Erythroblast (primary cell): ENCODE measurements at regions not wholly inside any gene's neighbourhood (a gene's known extent, or its start where the extent isn't known, plus 50 kb on each side); places are given as distances from the start of the nearest gene placed in this dataset.

Experiments used
- DNase-seq, 2 experiments: peaks; one replicate each; lab custom pipeline; 2025; lab: John Stamatoyannopoulos, UW
- GATA1 ChIP-seq: IDR thresholded peaks from 2 replicates; pipeline ENCODE4 v1.6.1; 2011; ENCODE audit warnings: low read depth, mild to moderate bottlenecking, control low read depth, low read length, moderate library complexity
- POLR2A ChIP-seq: IDR thresholded peaks from 2 replicates; pipeline ENCODE4 v1.6.1; 2011; ENCODE audit warnings: mild to moderate bottlenecking, low read length

DNA sequence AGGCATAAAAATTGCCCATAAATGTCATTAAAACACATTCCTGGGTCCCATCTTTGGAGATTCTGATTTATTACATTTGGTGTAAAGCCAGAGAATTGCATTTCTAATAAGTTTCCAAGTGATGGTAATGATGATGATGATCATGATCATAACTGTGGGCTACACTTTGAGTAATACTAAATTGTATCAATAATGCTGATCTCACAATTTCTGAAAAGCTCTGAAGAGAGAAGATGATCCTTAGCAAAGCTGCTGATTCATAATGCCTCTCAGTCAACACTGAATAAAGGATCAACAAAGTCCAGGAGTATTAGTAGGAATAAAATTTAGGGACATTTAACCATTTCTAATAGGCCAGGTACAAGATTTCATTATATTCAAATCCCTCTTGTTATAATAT is 434.5 kb downstream of the CAAP1 start:
- no peak for TF ChIP-seq POLR2A
- TF ChIP-seq GATA1, result no peak
- no peak for DNase-seq

GRCh38 chr9:26457151-26457550 is 435.5 kb downstream of the CAAP1 start:
- no peak for DNase-seq
- no peak for TF ChIP-seq GATA1
- TF ChIP-seq POLR2A, result no peak

DNA sequence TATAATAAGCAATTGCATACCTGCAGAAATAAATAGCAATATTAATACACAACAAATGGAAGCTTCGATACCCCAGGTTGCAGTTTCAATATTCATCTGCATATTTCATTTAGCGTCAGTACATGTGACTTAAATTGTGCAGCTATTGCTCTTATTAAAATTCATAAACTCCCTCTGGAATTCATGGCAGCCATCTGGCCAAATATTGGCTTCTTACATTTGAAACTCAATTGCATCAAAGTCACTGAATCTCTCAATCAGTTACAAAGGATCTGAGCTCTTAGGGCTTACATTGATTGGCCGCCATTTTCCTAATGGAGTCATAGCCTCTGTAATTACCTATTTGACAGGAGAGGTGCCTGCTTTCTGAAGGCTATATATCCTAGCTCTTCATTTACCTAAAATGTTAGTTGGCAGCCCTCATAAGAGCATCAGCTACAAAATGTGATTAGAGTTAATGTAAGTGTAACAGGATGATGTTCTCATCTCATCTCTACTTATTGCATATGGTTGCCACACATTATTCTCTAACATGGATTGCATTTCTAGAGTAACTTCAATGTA is 453.5 kb downstream of the CAAP1 start:
- no peak for DNase-seq
- TF ChIP-seq POLR2A, result no peak
- TF ChIP-seq GATA1, result no peak

- no peak for DNase-seq
- TF ChIP-seq POLR2A (no peak), GATA1 (no peak)
Measured at GRCh38 chr9:26437056-26437711, 455.4 kb downstream of the CAAP1 start.

- no peak for DNase-seq
- TF ChIP-seq POLR2A (no peak), GATA1 (no peak)
Measured at GRCh38 chr9:26426551-26427131, 466.0 kb downstream of the CAAP1 start.

GRCh38 chr9:26418480-26418879 is 474.1 kb downstream of the CAAP1 start:
- no peak for DNase-seq
- TF ChIP-seq POLR2A, result no peak
- no peak for TF ChIP-seq GATA1

DNA sequence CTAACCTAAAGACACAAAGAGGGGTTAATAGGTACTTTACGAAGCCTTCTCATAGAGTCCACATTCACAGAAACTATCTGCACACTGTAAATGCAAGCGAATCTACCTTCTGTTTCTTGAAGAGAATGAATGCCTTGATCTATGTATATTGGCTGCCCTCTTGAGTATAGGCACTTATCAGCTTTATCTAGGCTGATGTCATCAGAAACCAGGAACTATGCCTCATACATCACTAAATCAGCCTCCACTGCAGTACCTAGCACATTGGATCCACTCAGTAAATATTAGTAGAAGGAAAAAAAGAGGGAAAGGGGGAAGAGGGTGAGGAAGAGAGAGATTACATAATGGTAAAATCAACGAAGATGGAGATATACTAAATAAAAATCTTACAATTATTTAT is 477.1 kb downstream of the CAAP1 start:
- DNase-seq, result no peak
- no peak for TF ChIP-seq POLR2A
- TF ChIP-seq GATA1, result no peak

GRCh38 chr9:26413611-26414010 is 479.0 kb downstream of the CAAP1 start:
- TF ChIP-seq GATA1, result no peak
- no peak for TF ChIP-seq POLR2A
- no peak for DNase-seq

DNA sequence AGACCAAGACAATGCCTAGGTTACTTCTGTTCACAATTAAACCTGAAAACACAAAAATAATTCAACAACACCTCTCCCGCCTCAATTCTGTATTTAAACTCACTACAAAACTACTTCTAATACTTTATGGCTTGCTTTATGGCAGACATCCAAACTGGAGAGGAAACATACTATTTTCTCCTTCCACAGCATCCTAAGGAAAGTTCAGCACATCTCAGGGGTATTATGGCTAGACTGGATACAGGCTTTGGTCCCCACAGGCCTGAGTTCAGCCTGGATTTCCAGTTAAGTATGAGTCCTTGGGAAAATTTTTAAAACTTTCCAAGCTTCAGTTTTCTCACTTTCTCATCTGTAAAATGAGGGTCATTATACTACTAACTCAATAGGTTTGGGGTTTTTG is 480.2 kb downstream of the CAAP1 start:
- TF ChIP-seq GATA1 (no peak), POLR2A (no peak)

DNA sequence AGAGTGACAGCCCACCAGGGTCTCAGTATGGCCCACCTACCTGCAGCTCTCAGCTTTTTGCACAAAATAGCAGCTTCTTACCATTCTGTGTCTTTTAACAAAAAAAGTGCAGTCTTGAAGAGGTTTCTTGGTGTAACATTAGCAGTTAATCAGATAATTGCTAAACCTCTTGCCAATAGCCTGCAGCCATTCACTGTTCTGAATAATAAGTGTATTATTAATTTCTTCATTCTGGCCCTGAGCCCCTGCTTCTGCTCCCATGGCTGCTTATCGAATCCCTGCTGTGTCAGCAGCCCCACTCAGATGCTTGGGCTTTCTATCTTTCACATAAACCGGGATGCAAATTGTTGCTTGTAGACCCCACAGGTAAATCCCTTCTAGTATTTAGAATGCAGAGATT is 485.9 kb downstream of the CAAP1 start:
- no peak for DNase-seq
- TF ChIP-seq POLR2A (no peak), GATA1 (no peak)

More for the DNA sequence above, 480.2 kb downstream of the CAAP1 start:
- DNase-seq, result no peak

DNA sequence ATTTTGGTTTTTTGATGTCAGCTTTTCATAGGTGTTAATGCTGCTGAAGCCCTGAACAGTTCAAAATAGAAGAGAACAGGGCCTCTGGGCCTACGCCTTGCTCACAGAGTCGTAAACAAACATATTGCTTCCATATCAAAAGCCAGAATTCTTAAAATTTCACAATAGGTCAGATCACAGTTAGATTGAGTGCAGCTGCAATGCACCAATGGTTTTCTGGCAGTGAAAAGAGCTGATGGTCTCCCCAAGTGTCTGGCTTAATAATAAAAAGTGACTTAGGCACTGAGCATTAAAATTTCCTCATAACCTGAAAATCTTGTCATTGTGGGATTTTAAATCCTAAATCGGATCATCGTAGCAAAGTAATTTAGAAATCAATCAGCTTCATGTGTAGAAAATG is 493.0 kb downstream of the CAAP1 start:
- TF ChIP-seq POLR2A (no peak), GATA1 (no peak)
- DNase-seq, result no peak

DNA sequence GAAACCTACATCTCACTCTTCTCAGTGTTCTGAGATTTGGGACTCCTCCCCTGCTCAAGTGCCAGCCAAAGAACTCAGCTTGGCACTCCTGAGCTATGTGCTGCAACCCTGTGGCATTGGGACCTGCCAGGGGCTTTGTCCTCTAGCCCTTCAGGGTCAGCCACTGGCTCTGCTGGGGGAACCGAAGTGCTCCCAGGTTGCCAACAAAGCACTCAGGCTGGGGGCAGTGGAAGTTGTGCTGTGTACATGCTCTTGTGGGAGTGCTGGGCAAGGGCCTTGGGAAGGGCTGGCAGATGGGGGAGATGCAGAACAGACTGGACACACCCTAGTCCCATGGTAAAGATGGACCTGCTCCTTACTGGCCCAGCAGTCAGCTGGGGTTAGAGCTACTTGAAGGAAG is 498.6 kb downstream of the CAAP1 start:
- TF ChIP-seq POLR2A (no peak), GATA1 (no peak)
- no peak for DNase-seq

DNA sequence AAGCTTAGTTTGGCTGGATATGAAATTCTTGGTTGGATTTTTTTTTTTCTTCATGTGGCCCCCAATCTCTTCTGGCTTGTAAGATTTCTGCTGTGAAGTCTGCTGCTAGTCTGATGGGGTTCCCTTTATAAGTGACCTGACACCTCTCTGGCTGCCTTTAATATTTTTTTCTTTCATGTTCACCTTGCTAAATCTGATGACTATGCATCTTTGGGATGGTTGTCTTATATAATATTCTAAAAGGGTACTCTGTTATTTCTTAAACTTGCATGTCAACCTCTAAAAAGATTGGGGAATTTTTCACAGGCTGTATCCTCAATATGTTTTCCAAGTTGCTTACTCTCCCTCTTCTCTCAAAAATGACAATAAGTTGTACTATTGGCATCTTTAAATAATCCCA is 500.0 kb downstream of the CAAP1 start:
- TF ChIP-seq POLR2A, result no peak
- no peak for TF ChIP-seq GATA1

GRCh38 chr9:26391036-26391435 is 501.6 kb downstream of the CAAP1 start:
- no peak for DNase-seq
- TF ChIP-seq POLR2A (no peak), GATA1 (no peak)

More for the DNA sequence above, 500.0 kb downstream of the CAAP1 start:
- no peak for DNase-seq

DNA sequence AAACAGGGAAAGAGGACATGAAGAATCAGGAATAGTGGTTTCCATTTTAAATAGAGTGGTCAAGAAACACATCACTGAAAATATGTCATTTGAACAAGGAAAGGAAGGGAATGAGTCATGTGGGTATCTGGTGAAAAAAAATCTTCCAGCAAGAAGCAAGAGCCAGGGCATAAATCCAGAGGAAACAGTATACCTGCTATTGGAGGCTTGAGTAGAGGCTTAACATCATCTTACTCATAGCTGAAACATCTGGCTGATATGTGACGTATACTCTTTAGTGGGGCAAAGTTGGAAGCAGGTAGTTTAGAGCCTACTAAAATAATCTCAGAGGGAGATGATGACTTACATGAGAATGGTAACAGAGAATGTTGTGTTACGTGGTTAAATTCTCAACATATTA is 517.2 kb downstream of the CAAP1 start:
- TF ChIP-seq GATA1 (no peak), POLR2A (no peak)
- no peak for DNase-seq

GRCh38 chr9:26373616-26374015 is 519.0 kb downstream of the CAAP1 start:
- no peak for DNase-seq
- TF ChIP-seq POLR2A (no peak), GATA1 (no peak)

DNA sequence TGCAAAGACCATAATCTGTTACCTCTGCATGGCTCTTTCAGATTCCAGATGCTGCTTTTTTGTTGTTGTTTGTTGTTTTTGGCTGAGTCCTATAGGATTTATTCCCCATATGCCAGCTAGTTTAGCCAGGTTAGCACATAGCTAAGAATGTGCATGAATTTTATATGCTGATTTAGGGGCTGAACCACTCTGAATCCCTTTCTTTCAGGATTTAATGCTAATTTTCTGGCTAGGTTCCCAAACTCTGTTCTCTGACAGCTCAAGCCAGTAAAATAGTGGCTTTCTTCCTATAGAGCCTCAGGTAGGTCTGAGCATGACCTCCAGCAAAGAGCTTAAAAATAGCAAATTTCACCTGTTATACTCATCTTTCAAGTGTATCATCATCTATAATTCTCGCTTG is 521.4 kb downstream of the CAAP1 start:
- no peak for DNase-seq
- TF ChIP-seq GATA1 (no peak), POLR2A (no peak)
